NCI-H146 treated with DMSO at 0.1 percent for 48 hours (cell line): ENCODE measurements at regions not wholly inside any gene's neighbourhood (a gene's known extent, or its start where the extent isn't known, plus 50 kb on each side); places are given as distances from the start of the nearest gene placed in this dataset.

Experiments used
- DNase-seq: peaks from one replicate; lab custom pipeline; 2025; ENCODE audit not compliant: unreplicated experiment; lab: John Stamatoyannopoulos, UW

- no peak for DNase-seq
Measured at GRCh38 chr2:164030623-164031022, 294.8 kb upstream of the FIGN start.

- DNase-seq = no peak
Measured at GRCh38 chr2:164028814-164029534, 293.2 kb upstream of the FIGN start.

- no peak for DNase-seq
Measured at GRCh38 chr2:164024396-164024795, 288.6 kb upstream of the FIGN start.

GRCh38 chr2:164023896-164024295 is 288.1 kb upstream of the FIGN start:
- DNase-seq = no peak

GRCh38 chr2:164015328-164016123 is 279.7 kb upstream of the FIGN start:
- no peak for DNase-seq

GRCh38 chr2:164014791-164015190 is 279.0 kb upstream of the FIGN start:
- no peak for DNase-seq

GRCh38 chr2:164014068-164014731 is 278.4 kb upstream of the FIGN start:
- no peak for DNase-seq

- DNase-seq = no peak
Measured at GRCh38 chr2:164012581-164012980, 276.8 kb upstream of the FIGN start.

- no peak for DNase-seq
Measured at GRCh38 chr2:164009756-164010337, 274.0 kb upstream of the FIGN start.

- no peak for DNase-seq
Measured at GRCh38 chr2:164008752-164009151, 272.9 kb upstream of the FIGN start.

- no peak for DNase-seq
Measured at GRCh38 chr2:164006704-164007103, 270.9 kb upstream of the FIGN start.

GRCh38 chr2:164000176-164000575 is 264.4 kb upstream of the FIGN start:
- no peak for DNase-seq

GRCh38 chr2:163997466-163997865 is 261.7 kb upstream of the FIGN start:
- DNase-seq = no peak

- no peak for DNase-seq
Measured at GRCh38 chr2:163990541-163990940, 254.7 kb upstream of the FIGN start.

- DNase-seq = no peak
Measured at GRCh38 chr2:163990101-163990500, 254.3 kb upstream of the FIGN start.

GRCh38 chr2:163987175-163987940 is 251.6 kb upstream of the FIGN start:
- no peak for DNase-seq

- DNase-seq = no peak
Measured at GRCh38 chr2:163984986-163985385, 249.2 kb upstream of the FIGN start.

GRCh38 chr2:163983911-163984310 is 248.1 kb upstream of the FIGN start:
- DNase-seq = no peak

- no peak for DNase-seq
Measured at GRCh38 chr2:163982938-163983337, 247.1 kb upstream of the FIGN start.

GRCh38 chr2:163974766-163975165 is 239.0 kb upstream of the FIGN start:
- no peak for DNase-seq
